Activated naive CD4-positive, alpha-beta T cell treated with anti-CD3 and anti-CD28 coated beads for 36 hours (primary cell): ENCODE measurements at regions not wholly inside any gene's neighbourhood (a gene's known extent, or its start where the extent isn't known, plus 50 kb on each side); places are given as distances from the start of the nearest gene placed in this dataset.

Experiments used
- CTCF ChIA-PET: fragments of 350-600 bp; sonication (Branson Sonifier 250); formaldehyde crosslinking; loops from one replicate; lab custom pipeline; 2021; ENCODE audit warnings: antibody characterized with exemption; lab: Charles Lee
- DNase-seq: peaks from one replicate; pipeline ENCODE4 v3.0.0-alpha.2; 2020
- H3K27ac Mint-ChIP-seq: one replicate; pipeline ENCODE4 v1.8.0; 2021; ENCODE audit warnings: mild to moderate bottlenecking, mixed read lengths
- H3K27me3 Mint-ChIP-seq: one replicate; pipeline ENCODE4 v1.8.0; 2021; ENCODE audit warnings: low read depth, mixed read lengths
- H3K36me3 Mint-ChIP-seq: one replicate; pipeline ENCODE4 v1.8.0; 2021; ENCODE audit warnings: low read depth, mixed read lengths
- H3K4me1 Mint-ChIP-seq: one replicate; pipeline ENCODE4 v1.8.0; 2021; ENCODE audit warnings: low read depth, mixed read lengths
- H3K4me3 Mint-ChIP-seq: one replicate; pipeline ENCODE4 v1.8.0; 2021; ENCODE audit warnings: mild to moderate bottlenecking, moderate library complexity, mixed read lengths
- H3K9me3 Mint-ChIP-seq: one replicate; pipeline ENCODE4 v1.8.0; 2021; ENCODE audit warnings: mixed read lengths
- intact Hi-C: fragments of 100-400 bp; cut with micrococcal nuclease; formaldehyde crosslinking; loops from one replicate; pipeline ENCODE4 v1.15.1; 2023

DNA sequence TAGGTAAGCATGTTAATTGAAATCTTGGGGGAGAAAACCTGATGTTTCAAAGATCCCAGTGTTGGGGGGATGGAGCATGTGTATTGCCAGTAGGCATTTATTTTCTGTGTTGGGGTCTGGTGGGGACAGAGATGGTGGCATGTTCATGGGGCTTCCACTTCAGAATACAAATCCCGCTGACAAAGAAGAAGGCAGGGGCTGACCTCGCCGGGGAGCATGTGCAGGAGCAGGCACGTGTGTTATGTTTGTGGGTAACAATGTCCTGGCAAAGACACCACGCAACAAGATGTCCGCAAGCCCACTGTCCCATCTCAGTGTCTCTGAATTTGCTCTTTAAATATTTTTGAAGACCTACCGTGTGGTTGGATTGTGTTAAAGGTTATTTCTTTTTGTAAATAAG is 164.5 kb downstream of the TEX29 start:
- no peaks in the 10 kb centered on the region for H3K4me1 Mint-ChIP-seq
- DNase-seq = no peak
- CTCF ChIA-PET = no interaction called here
- intact Hi-C loops = no loop called here
- H3K27me3 Mint-ChIP-seq = peaks cover 3% of the 10 kb centered on the region
- H3K27ac Mint-ChIP-seq = no peak overlapping the region
- H3K36me3 Mint-ChIP-seq = no peaks in the 10 kb centered on the region
- H3K9me3 Mint-ChIP-seq = peaks cover 9% of the 10 kb centered on the region
- H3K4me3 Mint-ChIP-seq = no peak overlapping the region

DNA sequence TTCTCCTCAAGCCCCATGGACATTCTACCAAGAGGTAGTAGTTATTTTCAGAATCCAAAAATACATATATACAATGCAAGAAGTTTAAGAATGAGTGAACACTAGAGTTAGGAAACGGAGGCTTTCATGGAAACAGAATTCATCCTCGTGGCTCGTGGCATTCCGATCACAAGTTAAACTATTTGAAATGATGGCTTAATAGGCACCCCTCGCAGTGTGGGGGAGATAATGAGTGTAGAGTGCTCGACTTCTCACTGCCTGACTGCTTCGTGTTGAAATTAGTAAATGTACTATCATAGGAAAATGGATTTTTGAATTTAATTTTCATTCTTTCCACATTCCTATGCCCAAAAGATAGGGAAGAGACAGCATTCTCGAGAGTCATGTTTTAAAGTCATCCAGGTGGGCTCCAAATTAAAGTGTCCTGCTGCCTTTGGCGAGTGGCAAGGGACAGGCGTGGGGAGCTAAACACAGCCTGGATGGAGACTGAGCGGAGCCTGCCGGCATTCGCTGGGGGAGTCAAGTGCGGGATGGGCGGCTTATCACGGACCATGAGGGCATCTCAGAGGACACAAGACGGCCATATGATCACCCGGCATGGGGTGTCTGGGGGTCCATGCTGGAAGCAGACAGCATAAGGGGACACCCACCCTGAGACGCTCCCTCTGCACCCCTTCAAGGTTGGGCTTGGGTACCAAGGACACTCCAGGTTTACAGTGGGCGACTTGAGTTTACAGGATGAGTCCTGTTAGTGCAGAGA is 165.2 kb downstream of the TEX29 start:
- Mint-ChIP-seq H3K9me3 (peaks cover 9% of the 10 kb centered on the region), H3K4me1 (no peaks in the 10 kb centered on the region), H3K27ac (no peak overlapping the region), H3K4me3 (no peak overlapping the region), H3K36me3 (no peaks in the 10 kb centered on the region), H3K27me3 (peaks cover 3% of the 10 kb centered on the region)
- intact Hi-C loops = no loop called here
- DNase-seq = no peak
- CTCF ChIA-PET = no interaction called here

DNA sequence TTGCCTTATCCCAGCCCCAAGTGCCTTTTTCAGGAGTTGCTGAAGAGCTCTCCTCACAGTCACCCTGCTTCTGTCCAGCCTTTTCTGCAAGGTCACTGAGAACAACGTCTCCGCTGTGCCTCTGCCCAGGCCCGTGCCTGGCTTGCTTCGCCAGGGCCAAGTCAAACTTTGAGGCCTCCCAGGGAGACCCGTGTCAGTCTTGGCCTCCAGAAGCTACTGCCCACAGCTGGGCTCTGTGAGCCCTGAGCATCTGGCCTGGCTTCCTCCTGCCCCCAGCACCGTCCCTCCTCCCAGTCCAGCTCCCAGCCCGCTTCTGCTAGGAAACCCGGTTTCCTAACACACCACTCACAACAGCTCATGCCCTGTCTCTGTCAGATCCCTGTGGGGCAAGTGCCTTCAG is 165.9 kb downstream of the TEX29 start:
- CTCF ChIA-PET = no interaction called here
- intact Hi-C loops = no loop called here
- Mint-ChIP-seq H3K4me1 (no peaks in the 10 kb centered on the region), H3K36me3 (no peaks in the 10 kb centered on the region), H3K27ac (no peak overlapping the region), H3K27me3 (peaks cover 3% of the 10 kb centered on the region), H3K9me3 (peaks cover 9% of the 10 kb centered on the region), H3K4me3 (no peak overlapping the region)
- DNase-seq = no peak

DNA sequence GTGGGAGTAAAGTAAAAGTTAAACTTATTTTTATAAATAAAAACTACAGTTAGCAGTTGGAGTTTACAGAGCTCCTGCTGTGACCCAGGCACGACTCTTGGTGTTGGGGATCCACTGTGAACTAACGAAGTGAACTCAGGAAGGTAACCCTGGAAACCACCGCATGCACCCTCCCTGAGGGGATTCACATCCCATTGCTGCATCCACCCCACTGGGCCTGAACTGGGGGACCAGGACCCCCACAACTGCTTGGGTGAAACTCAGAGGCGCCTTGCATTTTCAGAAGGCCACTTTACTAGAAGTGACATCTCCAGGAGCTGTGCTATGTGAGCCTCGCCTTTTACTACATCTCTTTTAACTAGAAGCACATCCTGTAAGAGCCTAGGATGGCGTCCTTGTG is 166.4 kb downstream of the TEX29 start:
- Mint-ChIP-seq H3K9me3 (peaks cover 9% of the 10 kb centered on the region), H3K4me3 (no peak overlapping the region), H3K36me3 (no peaks in the 10 kb centered on the region), H3K4me1 (no peaks in the 10 kb centered on the region), H3K27me3 (peaks cover 3% of the 10 kb centered on the region), H3K27ac (no peak overlapping the region)
- DNase-seq = no peak
- CTCF ChIA-PET = no interaction called here
- intact Hi-C loops = no loop called here

DNA sequence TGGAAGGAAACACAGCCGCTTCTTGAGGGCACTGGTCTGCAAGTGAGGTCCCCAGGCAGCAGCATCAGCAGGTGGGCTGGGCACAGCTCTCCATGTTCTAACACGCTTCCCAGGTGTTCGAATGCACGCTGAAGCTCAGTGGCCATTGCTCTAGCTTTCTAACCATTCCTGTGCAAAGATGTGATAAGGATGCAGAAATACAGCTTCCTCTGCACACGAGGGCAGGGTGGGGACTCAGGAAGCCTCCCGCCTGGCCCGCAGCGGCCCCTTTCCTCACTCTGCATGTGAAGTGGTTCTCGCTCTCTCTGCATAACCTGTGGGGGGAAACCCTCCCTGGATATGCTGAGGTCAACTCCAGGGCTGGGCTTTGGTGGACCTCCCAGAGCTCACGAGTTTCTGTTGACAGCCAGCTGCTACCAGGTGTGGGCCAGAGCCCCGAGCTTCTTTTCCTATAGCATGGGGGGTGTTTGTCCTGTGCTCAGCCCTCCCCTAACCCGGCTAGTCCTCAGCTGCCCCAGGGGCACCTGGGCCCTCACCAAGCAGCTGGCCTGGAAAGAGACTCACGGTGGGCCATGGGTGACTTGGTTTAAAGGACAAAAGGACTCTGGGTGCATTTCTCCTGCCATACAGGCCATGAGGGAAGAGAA is 168.2 kb downstream of the TEX29 start:
- CTCF ChIA-PET = no interaction called here
- H3K27me3 Mint-ChIP-seq = peaks cover 3% of the 10 kb centered on the region

DNA sequence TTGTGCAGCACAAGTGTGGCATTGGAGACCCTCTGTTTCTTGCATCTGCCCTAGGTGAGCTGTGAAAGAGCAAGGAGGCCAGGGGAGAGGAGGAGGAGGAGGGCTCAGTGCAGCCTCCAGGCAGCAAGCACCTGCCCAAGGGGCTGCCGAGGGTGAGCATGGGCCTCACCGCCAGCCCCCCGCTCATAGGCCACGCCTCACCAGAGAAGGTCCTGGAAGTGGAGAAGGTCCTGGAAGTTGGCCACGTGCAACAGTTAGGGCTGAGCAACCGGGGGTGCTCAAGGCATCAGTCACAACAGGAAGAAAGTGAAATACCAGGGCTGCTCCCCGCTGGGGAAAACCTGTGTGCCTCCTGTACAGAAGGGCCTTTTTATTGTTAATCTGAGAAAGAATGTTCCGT is 168.9 kb downstream of the TEX29 start:
- H3K36me3 Mint-ChIP-seq = no peaks in the 10 kb centered on the region
- H3K4me1 Mint-ChIP-seq = no peaks in the 10 kb centered on the region
- H3K4me3 Mint-ChIP-seq = no peak overlapping the region
- no peak for DNase-seq
- H3K27me3 Mint-ChIP-seq = peaks cover 3% of the 10 kb centered on the region
- no peak overlapping the region for H3K27ac Mint-ChIP-seq
- intact Hi-C loops = no loop called here
- CTCF ChIA-PET = interaction anchor here (0.7 kb wide), 1 partner anchor 274 kb away, joined by 3 read pairs; no protein-coding TSS in a partner anchor
- peaks cover 9% of the 10 kb centered on the region for H3K9me3 Mint-ChIP-seq

More for the DNA sequence above, 168.2 kb downstream of the TEX29 start:
- Mint-ChIP-seq H3K9me3 (peaks cover 9% of the 10 kb centered on the region), H3K27ac (no peak overlapping the region), H3K36me3 (no peaks in the 10 kb centered on the region), H3K4me3 (no peak overlapping the region), H3K4me1 (no peaks in the 10 kb centered on the region)
- no peak for DNase-seq
- intact Hi-C loops = no loop called here

DNA sequence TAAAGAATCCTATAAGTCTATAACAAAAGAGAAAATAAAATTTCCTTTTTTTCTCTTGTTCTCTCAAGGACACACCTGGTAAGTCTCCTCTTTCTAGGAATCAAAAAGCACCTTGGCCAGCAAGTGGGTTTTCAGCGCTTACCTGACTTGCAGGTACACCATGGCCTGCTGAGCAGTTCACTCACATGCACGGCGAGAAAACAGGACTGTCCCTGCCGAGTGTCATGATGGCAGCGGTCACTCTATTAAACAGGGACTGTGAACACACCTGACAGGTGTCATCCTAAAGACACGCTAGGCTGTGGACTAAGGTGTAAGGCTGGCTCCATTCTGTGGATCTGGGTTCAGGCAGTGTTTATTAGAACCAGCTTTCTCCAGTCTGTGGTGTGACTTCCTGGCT is 170.2 kb downstream of the TEX29 start:
- Mint-ChIP-seq H3K27me3 (peaks cover 2% of the 10 kb centered on the region), H3K4me3 (no peak overlapping the region)
- CTCF ChIA-PET = no interaction called here

DNA sequence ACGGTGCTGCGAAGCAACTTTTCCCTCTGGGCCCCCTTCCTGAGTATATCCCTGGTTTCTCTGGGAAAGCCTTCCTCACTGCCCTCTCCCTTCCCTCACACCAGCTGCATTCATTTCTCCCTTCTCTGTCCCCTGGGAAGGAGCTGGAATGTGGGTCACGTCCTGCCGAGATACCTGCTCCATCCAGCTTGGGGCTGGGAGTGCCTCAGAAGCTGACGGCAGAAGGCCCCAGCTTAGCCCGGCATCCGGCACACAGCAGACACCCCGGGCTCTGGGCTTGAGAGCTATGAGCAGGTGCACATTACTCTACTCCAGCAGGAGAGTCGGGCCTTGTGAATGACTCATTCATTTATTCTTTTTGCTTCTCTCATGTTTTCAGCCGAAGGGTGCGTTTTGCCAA is 170.6 kb downstream of the TEX29 start:
- no peaks in the 10 kb centered on the region for H3K27me3 Mint-ChIP-seq
- intact Hi-C loops = no loop called here
- H3K4me1 Mint-ChIP-seq = no peaks in the 10 kb centered on the region
- H3K27ac Mint-ChIP-seq = no peak overlapping the region
- DNase-seq = no peak
- H3K9me3 Mint-ChIP-seq = peaks cover 9% of the 10 kb centered on the region
- CTCF ChIA-PET = no interaction called here
- H3K4me3 Mint-ChIP-seq = no peak overlapping the region
- no peaks in the 10 kb centered on the region for H3K36me3 Mint-ChIP-seq

More for the DNA sequence above, 170.2 kb downstream of the TEX29 start:
- DNase-seq = no peak
- intact Hi-C loops = no loop called here
- Mint-ChIP-seq H3K4me1 (no peaks in the 10 kb centered on the region), H3K9me3 (peaks cover 9% of the 10 kb centered on the region), H3K36me3 (no peaks in the 10 kb centered on the region), H3K27ac (no peak overlapping the region)

DNA sequence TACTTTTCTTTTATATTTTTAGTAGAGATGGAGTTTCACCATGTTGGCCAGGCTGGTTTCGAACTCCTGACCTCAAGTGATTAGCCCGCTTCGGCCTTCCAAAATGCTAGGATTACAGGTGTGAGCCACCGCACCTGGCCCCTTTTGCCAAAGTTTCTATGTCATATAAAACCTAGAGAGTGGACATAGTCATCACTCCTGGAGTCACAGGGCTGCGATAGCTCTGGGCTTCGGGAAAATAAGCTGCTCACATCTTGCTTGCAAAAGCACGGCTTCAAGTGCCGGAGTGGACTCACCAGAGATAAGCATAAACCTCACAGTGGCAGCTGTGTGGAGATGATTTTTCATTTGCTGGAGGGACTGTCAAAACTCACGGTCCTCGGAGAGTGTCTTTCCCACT is 171.2 kb downstream of the TEX29 start:
- Mint-ChIP-seq H3K4me1 (no peaks in the 10 kb centered on the region), H3K36me3 (no peaks in the 10 kb centered on the region), H3K4me3 (no peak overlapping the region), H3K27me3 (no peaks in the 10 kb centered on the region), H3K27ac (no peak overlapping the region), H3K9me3 (peaks cover 8% of the 10 kb centered on the region)
- DNase-seq = no peak
- CTCF ChIA-PET = no interaction called here
- intact Hi-C loops = no loop called here

DNA sequence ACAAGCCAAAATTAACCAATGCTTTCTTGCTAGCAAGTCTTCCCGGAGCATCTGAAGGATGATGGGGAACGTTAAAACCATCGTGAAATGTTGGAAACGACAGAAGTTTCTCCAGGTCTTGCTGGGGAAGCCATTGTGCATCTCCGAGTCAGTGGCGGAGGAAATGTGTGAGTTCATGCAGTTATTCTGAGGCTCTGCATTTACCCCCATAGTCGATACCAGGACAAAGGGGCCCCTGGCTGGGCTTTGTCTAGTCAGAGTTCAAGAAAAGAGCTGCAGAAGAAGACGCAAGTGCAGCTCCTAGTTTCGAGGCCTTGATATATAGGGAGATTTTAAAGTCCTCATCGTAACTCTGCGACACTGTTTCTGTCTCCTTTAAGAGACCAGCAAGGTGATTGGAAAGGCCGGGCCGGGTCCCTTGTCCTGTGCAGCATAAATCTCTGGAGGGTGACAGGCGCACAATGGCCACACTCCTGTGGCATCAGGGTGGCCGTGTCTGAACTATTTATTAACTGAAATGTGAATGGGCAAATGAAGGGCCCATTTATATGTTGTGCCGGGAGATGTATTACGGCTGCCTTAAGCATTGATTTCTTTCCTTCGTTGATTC is 172.0 kb downstream of the TEX29 start:
- Mint-ChIP-seq H3K27me3 (no peaks in the 10 kb centered on the region), H3K27ac (no peak overlapping the region), H3K36me3 (no peaks in the 10 kb centered on the region), H3K4me3 (no peak overlapping the region), H3K9me3 (peaks cover 1% of the 10 kb centered on the region), H3K4me1 (no peaks in the 10 kb centered on the region)
- no peak for DNase-seq
- CTCF ChIA-PET = no interaction called here
- intact Hi-C loops = no loop called here

DNA sequence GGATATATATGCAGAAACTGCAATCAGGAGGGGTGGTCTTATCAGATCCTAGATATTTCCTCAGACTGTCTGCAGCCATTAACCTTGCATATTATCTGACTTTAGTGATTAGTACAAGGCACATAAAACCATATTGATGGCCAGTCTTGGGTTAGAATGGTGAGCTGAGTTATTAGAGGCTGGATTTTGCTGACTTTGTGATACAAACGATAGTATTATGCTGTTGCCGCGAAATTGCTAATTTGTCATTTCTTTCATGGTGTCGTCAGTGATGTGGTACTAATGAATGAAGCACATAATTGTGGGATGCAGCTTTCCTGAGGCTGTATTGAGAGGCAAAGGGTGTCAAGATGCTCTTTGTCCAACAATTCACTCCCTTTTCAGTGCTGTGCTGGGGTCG is 172.5 kb downstream of the TEX29 start:
- CTCF ChIA-PET = no interaction called here
- Mint-ChIP-seq H3K27ac (no peak overlapping the region), H3K9me3 (peaks cover 3% of the 10 kb centered on the region), H3K27me3 (no peaks in the 10 kb centered on the region), H3K36me3 (no peaks in the 10 kb centered on the region), H3K4me3 (no peak overlapping the region), H3K4me1 (no peaks in the 10 kb centered on the region)
- no peak for DNase-seq
- intact Hi-C loops = no loop called here

DNA sequence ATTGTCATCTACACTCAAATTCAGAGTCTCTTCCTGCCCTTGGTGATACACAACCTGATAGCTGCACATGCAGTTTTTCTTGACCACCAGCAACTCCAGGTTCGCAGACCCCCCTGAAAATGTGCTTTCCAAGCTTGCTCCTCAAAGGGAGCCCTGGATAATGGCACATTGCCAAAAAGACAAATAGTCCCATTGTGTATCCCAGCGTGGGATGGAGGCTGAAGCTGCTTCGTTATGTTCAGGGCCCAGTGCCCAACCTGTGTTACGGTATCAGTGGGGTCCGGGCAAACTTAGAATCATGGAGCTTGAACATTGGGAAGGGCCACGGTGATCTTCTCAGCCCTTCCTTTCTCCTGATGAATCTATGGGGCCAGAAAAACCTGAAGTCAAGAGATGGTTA is 173.0 kb downstream of the TEX29 start:
- H3K4me3 Mint-ChIP-seq = no peak overlapping the region
- no peak overlapping the region for H3K27ac Mint-ChIP-seq
- no peaks in the 10 kb centered on the region for H3K27me3 Mint-ChIP-seq
- intact Hi-C loops = no loop called here
- CTCF ChIA-PET = no interaction called here
- H3K9me3 Mint-ChIP-seq = peaks cover 3% of the 10 kb centered on the region
- H3K4me1 Mint-ChIP-seq = no peaks in the 10 kb centered on the region
- DNase-seq = no peak
- H3K36me3 Mint-ChIP-seq = no peaks in the 10 kb centered on the region

DNA sequence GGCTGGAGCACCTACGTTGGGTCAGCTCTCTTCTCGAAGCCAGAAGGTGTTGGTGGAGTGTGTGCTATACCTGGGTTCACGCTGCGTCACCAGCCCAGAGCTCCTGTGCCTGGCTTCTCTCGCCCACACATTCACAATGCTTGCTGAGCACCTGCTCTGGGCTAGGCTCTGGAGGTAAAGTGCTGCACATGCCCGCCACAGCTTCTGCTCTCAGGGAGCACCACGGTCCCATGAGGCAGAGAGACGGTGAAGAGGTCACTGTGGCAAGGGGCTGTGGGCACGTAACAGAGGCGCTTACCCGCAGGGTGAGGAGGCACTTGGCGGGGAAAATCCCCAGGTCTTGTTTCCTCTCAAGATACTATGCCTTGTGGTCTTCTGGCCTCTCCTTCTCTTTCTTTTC is 174.2 kb downstream of the TEX29 start:
- intact Hi-C loops = no loop called here
- H3K27me3 Mint-ChIP-seq = no peaks in the 10 kb centered on the region
- H3K36me3 Mint-ChIP-seq = no peaks in the 10 kb centered on the region
- no peak for DNase-seq
- no peak overlapping the region for H3K4me3 Mint-ChIP-seq
- H3K4me1 Mint-ChIP-seq = no peaks in the 10 kb centered on the region
- H3K9me3 Mint-ChIP-seq = peaks cover 3% of the 10 kb centered on the region
- CTCF ChIA-PET = no interaction called here
- no peak overlapping the region for H3K27ac Mint-ChIP-seq
